HepG2 (cell line): ENCODE measurements at regions not wholly inside any gene's neighbourhood (a gene's known extent, or its start where the extent isn't known, plus 50 kb on each side); places are given as distances from the start of the nearest gene placed in this dataset.

Experiments used
- NCOR1 ChIP-seq: fragments of 200-600 bp; sonication (generic); IDR thresholded peaks from 2 replicates; pipeline ENCODE4 v1.7.0; 2017; ENCODE audit warnings: antibody characterized with exemption, low read length, borderline replicate concordance
- POLR2A ChIP-seq, 2 experiments: IDR thresholded peaks; 2 replicates each; pipeline ENCODE4 v1.6.1; 2011; ENCODE audit warnings: low read depth in 2 of 2, low read length in 2 of 2, mild to moderate bottlenecking in 1 of 2, moderate library complexity in 1 of 2; ENCODE audit not compliant: insufficient read depth in 1 of 2
- RXRA ChIP-seq: sonication (generic); formaldehyde crosslinking; IDR thresholded peaks from 2 replicates; pipeline ENCODE4 v1.5.1; 2020; ENCODE audit warnings: missing genetic modification reagents
- ZNF3 ChIP-seq: IDR thresholded peaks from 2 replicates; pipeline ENCODE4 v1.7.0; 2017; ENCODE audit warnings: inconsistent platforms
- ZNF780A ChIP-seq: sonication (generic); formaldehyde crosslinking; IDR thresholded peaks from 2 replicates; pipeline ENCODE4 v1.8.0; 2022; ENCODE audit warnings: mild to moderate bottlenecking, missing genetic modification reagents, moderate library complexity
- TF ChIP-seq, protein P1 (sequence below): sonication (generic); formaldehyde crosslinking; IDR thresholded peaks from 2 replicates; pipeline ENCODE4 v1.9.0; 2022; ENCODE audit warnings: low read depth, missing genetic modification reagents
- TF ChIP-seq, protein P2 (sequence below): sonication (generic); formaldehyde crosslinking; IDR thresholded peaks from 2 replicates; pipeline ENCODE4 v1.5.0; 2020; ENCODE audit warnings: mild to moderate bottlenecking, missing genetic modification reagents, moderate library complexity

DNA sequence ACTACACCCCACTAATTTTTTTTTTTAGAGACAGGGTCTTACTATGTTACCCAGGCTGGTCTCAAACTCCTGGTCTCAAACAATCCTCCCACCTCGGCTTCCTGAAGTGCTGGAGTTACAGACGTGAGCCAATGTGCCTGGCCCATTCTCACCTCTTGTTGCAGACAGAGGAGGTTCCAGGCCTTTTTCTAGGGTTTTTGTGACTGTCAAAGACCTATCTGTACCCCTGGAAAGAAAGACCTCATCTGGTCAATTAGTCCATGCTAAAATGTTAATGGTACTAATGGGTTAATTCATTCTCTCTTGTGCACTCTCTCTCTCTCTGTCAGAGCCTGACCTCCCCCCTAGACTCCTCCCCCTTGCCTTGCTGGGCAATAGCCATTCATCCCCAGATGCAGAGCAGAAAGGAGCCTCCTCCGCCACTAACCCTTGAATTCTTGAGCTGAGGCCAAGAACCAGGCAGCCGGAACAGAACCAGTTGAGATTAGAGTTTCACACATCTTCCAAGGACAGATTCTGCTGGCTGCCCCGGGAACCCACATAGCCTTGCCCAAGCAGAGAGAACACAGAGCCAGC, 209.7 kb downstream of the SKIDA1 start:
- TF ChIP-seq, protein P1, sequence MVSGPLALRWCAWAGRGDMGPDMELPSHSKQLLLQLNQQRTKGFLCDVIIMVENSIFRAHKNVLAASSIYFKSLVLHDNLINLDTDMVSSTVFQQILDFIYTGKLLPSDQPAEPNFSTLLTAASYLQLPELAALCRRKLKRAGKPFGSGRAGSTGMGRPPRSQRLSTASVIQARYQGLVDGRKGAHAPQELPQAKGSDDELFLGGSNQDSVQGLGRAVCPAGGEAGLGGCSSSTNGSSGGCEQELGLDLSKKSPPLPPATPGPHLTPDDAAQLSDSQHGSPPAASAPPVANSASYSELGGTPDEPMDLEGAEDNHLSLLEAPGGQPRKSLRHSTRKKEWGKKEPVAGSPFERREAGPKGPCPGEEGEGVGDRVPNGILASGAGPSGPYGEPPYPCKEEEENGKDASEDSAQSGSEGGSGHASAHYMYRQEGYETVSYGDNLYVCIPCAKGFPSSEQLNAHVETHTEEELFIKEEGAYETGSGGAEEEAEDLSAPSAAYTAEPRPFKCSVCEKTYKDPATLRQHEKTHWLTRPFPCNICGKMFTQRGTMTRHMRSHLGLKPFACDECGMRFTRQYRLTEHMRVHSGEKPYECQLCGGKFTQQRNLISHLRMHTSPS (CRISPR knock-in tag), result no peak
- TF ChIP-seq, protein P2, sequence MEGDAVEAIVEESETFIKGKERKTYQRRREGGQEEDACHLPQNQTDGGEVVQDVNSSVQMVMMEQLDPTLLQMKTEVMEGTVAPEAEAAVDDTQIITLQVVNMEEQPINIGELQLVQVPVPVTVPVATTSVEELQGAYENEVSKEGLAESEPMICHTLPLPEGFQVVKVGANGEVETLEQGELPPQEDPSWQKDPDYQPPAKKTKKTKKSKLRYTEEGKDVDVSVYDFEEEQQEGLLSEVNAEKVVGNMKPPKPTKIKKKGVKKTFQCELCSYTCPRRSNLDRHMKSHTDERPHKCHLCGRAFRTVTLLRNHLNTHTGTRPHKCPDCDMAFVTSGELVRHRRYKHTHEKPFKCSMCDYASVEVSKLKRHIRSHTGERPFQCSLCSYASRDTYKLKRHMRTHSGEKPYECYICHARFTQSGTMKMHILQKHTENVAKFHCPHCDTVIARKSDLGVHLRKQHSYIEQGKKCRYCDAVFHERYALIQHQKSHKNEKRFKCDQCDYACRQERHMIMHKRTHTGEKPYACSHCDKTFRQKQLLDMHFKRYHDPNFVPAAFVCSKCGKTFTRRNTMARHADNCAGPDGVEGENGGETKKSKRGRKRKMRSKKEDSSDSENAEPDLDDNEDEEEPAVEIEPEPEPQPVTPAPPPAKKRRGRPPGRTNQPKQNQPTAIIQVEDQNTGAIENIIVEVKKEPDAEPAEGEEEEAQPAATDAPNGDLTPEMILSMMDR (CRISPR knock-in tag), result no peak
- TF ChIP-seq ZNF780A (CRISPR knock-in tag), result no peak
- TF ChIP-seq NCOR1, result no peak
- TF ChIP-seq RXRA, result no peak
- no peak for TF ChIP-seq ZNF3 (CRISPR knock-in tag)
- no peak for TF ChIP-seq POLR2A (IDR thresholded peaks at IDR 0.05; ENCODE audit: insufficient read depth in 1 of 2, low read depth in 2 of 2, low read length in 2 of 2)
